HG03060 (cell line): ENCODE measurements at regions not wholly inside any gene's neighbourhood (a gene's known extent, or its start where the extent isn't known, plus 50 kb on each side); places are given as distances from the start of the nearest gene placed in this dataset.

ENCODE experiments used
- ATAC-seq: cut with Tn5 transposase; IDR thresholded peaks from one replicate; pipeline ENCODE4 v1.9.1; 2021; ENCODE audit warnings: low read depth, moderate number of reproducible peaks; ENCODE audit not compliant: unreplicated experiment

GRCh38 chr15:96771035-96771434 is 440.5 kb downstream of the NR2F2 start:
- no peak for ATAC-seq

GRCh38 chr15:96774216-96774615 is 443.7 kb downstream of the NR2F2 start:
- ATAC-seq = no peak

GRCh38 chr15:96783746-96784145 is 453.2 kb downstream of the NR2F2 start:
- ATAC-seq = no peak

- no peak for ATAC-seq
These were observed 459.5 kb downstream of the NR2F2 start for GRCh38 chr15:96790004-96790403.

GRCh38 chr15:96792216-96792615 is 461.7 kb downstream of the NR2F2 start:
- ATAC-seq = no peak

DNA sequence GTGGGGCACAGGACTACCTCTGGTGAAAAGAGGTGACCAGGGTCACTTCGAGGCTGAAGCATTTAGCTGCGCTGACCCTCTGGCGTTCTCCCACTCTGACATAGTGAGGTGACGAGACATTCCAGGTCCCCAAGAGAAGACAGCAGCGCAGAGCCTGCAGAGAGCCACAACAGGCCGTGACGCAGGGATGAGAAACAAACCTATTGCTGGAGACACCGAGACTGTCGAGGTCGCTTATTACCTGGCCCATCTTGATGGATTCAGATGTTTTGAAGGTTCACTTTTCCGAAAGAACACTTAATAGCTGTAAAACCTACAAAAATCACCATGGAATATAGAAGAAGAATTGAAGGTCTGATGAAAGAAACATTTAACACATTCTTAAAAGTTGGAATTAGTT is 466.3 kb downstream of the NR2F2 start:
- ATAC-seq = no peak

DNA sequence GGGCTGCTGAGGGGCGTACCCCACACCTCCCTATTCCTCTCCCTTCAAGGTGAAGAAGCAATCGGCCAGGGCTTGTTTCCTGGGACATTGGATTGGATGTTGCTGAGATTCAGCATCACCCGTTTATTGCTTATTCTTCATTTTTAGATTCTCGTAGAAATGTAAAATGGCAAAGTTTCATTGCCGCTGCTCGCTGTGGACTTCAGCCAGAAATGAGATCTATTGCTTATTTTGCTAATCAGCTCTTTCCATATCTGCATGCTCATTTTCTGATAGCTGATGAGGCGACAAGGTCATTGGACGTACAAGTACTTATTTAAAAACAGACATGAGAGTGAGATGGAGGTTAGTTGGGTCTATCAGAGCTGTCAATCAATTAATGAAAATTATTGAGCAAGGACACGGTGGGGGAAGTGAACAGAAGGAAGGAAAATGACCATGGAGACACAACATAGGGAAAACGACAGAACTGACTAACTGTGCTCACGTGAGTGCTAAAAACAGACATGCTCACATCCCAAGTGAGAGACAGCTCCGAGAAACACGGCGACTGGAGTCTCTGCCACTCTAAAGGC is 471.2 kb downstream of the NR2F2 start:
- no peak for ATAC-seq

- no peak for ATAC-seq
These were observed 472.2 kb downstream of the NR2F2 start for GRCh38 chr15:96802611-96803255.

DNA sequence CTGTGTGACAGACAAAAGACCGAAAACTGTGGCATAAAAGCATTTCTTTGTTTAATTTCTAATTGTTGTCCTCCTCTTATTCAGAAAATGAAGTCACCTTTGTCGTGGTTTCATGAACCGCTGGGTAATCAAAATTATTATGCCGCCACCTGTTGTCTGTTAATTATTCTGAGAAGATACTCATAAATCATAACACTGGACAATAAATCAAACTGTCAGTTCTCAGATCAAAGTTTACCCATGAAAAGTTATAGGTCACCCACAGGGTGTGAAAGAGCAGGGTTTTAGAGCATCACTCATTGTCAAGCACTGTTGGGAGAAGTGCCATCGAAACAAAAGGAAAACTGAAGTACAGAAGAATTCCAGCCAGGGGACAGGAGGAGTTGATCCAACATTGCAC is 474.3 kb downstream of the NR2F2 start:
- no peak for ATAC-seq

DNA sequence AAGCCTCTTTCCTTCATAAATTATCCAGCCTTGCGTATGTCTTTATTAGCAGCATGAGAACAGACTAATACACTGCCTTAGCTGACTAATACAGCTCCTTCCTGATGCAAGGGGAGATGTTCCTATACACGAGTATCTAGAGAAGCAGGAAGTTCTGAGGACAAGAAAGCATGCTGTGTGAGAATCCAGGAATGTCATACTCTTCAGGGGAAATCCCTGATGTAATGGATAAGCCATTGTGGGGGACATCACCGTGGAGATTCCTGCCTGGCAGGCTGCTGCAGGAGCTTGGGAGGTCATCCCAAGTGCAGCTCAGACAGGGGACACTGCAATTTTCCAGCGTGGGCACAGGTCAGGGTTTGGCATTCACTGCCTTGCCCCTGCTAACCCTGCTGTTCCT is 476.9 kb downstream of the NR2F2 start:
- ATAC-seq = no peak

DNA sequence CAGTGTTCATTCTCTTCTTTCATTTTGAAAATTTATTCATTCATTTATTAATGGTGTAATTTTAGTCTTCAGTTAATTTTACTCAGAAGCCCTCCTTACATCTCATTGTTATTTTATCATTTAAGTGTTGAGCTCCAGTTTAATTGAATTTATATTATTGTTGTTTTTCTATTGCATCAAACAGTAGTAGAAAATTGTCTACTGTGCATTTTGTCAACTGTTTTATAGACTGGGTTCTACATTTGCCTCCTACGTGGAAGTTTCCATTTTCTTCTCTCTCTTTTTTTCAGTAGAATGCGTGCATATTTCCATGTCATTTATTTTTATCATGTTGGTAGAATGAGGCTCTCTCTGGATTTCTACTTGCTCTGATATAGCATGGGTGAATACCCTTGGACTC is 487.4 kb downstream of the NR2F2 start:
- ATAC-seq = no peak

DNA sequence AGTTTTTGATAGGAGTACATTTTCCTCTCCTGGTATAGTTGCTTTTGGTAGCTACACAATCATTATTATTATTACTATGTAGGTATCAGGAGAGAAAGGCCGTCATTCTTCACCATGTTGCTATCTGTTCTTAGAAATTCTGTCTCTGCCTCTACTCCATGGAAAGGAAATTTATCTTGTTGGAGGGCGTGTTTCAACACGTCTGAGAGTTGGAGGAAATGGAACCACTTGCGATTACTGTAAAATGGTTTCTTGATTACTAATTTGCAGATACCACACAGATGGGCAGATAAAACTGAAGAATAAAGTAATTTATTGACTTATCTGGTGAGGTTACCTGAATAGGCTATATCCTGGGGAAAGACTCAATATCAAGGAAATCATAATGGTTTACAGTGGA is 488.4 kb downstream of the NR2F2 start:
- ATAC-seq = no peak

DNA sequence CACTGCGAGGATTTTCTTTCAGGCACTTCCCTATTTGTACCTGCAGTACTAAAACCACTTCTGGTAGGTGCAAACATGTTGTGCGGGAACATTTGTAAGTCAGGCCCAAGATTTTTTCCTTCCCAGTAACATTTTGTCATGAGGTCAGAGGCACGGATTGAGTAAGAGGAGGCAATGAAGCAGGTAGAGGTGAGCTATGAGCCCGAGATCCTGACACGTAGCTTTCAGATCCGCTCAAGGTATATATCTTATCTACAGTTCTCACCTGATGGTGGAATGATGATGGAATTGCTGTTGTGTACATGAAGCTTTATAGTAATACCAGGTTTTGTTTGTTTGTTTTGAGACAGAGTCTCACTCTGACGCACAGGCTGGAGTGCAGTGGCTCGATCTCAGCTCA is 497.5 kb downstream of the NR2F2 start:
- no peak for ATAC-seq

DNA sequence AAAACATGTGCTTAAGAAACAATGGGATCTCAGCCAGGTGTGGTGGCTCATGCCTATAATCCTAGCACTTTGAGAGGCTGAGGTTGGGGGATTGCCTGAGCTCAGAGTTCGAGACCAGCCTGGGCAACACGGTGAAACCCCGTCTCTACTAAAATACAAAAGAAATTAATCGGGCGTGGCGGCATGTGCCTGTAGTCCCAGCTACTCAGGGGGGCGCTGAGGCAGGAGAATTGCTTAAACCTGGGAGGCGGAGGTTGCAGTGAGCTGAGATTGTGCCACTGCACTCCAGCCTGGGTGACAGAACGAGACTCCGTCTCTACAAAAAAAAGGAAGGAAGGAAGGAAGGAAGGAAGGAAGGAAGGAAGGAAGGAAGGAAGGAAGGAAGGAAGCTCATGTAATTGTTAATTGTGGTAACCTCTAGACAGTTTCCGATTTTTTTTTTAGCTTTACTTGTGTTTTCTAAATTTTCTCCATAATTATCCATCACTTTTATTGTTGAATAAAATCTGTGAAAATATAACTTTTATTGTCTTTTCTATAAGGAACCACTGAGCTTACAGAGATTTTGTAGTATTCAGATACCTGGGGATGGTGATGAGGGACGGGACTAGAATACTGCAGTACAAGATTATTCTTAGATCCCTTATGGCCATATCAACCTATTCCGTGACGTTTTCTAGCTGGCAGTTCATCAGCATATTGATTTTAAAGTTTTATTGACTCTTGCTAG is 506.9 kb downstream of the NR2F2 start:
- ATAC-seq = no peak

DNA sequence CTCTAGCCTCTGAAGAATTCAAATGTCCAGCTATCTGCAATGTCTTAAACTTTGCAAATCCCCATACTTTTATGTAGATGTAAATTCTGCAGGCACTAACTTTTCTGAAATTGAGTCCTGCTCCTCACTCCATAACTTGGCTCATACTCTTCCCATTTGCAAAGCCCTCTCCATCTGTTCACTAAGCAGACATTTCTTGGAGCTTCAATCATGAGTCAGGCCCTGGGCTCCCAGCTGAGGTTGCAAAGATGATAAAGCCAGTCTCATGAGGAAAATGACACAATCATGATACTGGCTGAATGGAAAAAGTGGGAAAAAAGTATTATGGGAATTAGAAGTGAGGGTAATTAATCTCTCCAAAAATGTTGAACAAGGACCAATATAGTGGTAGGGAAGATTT is 507.6 kb downstream of the NR2F2 start:
- no peak for ATAC-seq

- no peak for ATAC-seq
These were observed 518.9 kb downstream of the NR2F2 start for GRCh38 chr15:96849271-96849900.

DNA sequence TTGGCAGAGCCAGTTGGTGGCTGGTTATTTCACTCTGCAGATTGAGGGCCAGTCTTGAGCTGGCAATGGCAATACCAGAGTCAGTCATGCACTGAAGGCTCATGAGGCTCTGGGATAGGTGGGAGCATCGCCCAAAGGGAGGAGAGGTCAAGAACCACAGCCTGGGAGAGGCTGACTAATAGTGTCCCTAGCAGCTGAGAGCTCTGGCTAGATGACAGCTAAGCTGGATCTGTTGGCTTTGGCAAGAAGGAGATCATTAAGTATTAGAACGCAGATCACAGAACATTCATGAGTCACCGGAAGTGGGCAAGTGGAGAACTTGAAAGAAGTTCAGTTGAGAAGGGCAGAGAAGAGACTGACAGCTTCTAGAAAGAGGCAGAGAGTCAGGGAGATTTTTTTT is 521.1 kb downstream of the NR2F2 start:
- no peak for ATAC-seq

- no peak for ATAC-seq
These were observed 528.2 kb downstream of the NR2F2 start for GRCh38 chr15:96858694-96859093.

- ATAC-seq = no peak
These were observed 530.2 kb downstream of the NR2F2 start for GRCh38 chr15:96860741-96861140.

- no peak for ATAC-seq
These were observed 537.5 kb downstream of the NR2F2 start for GRCh38 chr15:96867992-96868391.

- no peak for ATAC-seq
These were observed 538.6 kb downstream of the NR2F2 start for GRCh38 chr15:96869122-96869521.

GRCh38 chr15:96869790-96870189 is 539.3 kb downstream of the NR2F2 start:
- ATAC-seq = no peak
